Stimulated activated CD8-positive, alpha-beta memory T cell treated with anti-CD3 and anti-CD28 coated beads, Interleukin-15, amount 100 ng/mL, for 4 hours (primary cell): ENCODE measurements at regions not wholly inside any gene's neighbourhood (a gene's known extent, or its start where the extent isn't known, plus 50 kb on each side); places are given as distances from the start of the nearest gene placed in this dataset.

Experiments
- DNase-seq, 2 donors: peaks; one replicate each; pipeline ENCODE4 v3.0.0-alpha.2; 2020; ENCODE audit warnings: low read depth in 2 of 2

- no peak for DNase-seq
Observed at GRCh38 chr2:8395718-8396117, 286.1 kb upstream of the ID2 start.

GRCh38 chr2:8398040-8398668 is 283.7 kb upstream of the ID2 start:
- no peak for DNase-seq

DNA sequence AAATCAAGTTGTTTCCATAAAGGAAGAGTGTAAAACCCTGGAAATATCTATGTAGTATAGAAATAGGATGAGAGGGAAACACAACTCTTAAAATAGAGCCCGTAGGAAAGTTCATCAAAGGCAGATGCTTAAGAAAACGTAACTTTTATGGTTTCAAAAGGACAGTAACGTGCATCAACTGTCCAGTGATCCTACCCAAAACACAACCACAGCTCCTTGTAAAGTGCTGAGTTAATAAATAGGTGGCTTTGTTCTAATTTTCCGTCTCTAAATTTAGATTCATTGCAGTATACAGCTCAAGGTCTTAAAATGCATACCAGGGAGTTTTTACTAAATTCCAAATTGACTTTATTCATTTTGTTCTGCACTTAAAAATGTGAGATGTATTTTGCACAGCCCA is 282.1 kb upstream of the ID2 start:
- DNase-seq, result no peak

DNA sequence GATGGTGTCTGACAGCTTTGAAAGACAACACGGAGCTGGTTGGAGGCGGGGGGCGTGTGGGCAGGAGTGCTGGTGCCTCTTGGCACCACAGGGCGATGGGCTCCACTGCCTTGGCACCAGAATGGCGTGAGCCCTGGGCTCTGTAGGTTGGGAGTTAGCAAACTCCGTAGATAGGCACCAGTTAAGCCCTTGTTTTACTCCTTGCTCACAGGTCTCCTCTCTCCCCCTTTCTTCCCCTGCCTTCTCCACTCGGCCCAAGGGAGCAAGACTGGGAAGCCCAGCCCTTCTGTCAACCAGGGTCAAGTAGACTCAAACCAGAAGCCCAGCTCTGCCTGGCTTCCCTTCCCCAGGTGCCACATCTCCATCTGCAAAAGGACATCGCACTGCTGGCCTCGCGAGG is 281.7 kb upstream of the ID2 start:
- DNase-seq, result no peak

- no peak for DNase-seq
Observed at GRCh38 chr2:8402222-8402621, 279.6 kb upstream of the ID2 start.

GRCh38 chr2:8403876-8404275 is 278.0 kb upstream of the ID2 start:
- DNase-seq, result no peak

GRCh38 chr2:8405334-8405733 is 276.5 kb upstream of the ID2 start:
- no peak for DNase-seq

GRCh38 chr2:8406271-8406670 is 275.6 kb upstream of the ID2 start:
- no peak for DNase-seq

GRCh38 chr2:8407332-8407731 is 274.5 kb upstream of the ID2 start:
- no peak for DNase-seq

- peak; percentile 19 to 25 for DNase-seq
Observed at GRCh38 chr2:8408560-8409460, 273.0 kb upstream of the ID2 start.

DNA sequence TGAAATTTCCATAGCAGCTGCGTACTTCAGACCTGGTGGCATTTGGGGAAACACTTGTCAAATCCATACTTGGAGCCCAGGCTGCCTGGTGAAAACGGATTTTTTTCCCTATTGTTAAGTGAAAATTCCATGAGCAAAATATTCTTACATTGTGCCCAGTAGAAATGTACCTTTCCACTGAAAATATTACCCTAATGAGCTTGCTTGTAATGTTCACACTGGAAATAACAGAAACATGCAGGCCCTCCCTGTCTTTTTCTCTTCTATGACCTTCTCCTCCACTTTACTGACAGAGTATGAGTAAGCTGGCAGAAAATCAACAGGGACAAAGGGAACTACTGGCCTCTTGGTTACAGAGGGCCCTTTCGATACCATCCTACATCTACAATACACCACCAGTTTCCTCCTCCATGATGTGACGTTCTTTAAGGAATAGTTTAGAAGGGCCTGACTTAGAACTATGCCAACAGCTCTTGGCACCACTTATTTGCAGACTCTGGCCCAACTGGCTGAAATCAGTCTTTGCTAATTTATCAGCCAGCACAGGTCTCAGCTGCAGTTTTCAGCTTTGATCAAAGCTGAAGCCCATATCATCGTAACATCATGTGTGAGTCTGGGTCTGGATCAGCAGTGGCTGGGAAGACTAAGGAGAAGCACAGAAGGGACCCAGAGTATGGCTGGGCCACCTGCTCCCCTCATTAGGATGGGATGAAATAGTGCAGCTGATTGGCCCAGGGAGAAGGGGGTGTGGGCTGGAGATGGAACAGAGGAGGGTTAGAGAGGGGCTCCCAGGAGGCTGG is 272.2 kb upstream of the ID2 start:
- no peak for DNase-seq

DNA sequence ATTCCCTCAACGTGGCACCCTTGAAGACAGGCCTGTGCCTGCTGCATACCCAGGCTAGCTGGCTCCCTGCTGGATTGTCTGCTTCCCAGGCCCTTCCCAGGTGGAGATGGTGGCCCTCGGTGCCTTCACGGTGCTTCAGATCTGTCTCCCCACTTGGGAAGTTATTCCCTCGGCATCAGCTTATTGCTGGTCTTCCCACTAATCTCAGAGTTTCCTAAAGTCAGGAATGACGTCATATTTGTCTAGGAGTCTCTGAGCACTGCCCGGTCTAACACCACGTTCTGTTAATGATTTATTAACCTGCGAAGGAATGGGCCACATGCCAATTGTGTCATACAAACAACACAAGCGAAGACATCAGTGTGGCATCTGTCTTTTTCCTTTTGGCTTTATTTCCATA is 269.8 kb upstream of the ID2 start:
- DNase-seq, result no peak

GRCh38 chr2:8412586-8412985 is 269.3 kb upstream of the ID2 start:
- no peak for DNase-seq

- DNase-seq, result no peak
Observed at GRCh38 chr2:8413589-8414135, 268.2 kb upstream of the ID2 start.

DNA sequence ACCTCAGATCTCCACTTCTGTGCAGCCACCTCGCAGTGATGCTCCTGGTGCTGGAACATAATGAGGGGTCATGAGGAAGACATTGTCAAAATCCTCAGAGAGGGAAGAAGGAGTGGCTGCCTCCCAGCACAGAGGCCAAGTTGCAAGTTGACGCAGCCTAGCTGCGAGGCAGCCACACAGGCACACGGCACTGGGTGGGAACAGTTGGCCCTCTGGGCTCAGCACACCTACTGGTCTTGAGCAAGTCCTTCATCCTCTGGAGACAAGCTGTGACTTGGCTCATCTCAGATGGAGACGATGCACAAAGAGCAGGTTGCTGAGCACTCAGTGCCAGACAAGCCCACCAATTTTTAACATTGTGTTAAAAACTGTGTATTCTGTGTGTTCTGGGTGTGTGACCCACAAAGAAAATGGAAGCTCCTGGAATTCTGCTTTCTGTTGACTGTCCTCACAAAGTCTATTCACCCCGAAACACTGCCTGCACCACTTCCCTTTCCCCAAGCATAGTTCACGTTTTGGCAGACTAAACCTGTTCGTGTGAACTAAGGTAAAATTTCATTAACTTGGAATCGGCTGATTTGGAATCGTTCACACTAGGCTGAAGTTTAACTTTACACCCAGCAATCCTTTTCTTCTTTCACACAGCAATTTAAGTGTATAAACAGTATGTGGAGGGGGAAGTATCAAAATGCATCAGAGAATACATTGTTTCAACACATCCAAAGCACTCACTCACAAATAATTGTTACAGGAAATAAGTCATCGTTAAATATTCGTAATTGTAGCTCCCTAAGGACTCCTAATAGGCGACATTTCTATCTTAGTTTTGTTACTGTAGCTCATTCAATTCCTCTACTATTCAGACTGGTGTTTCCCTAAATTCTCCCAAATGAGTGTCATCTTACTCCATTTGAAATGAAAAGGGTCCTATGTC is 266.6 kb upstream of the ID2 start:
- no peak for DNase-seq

DNA sequence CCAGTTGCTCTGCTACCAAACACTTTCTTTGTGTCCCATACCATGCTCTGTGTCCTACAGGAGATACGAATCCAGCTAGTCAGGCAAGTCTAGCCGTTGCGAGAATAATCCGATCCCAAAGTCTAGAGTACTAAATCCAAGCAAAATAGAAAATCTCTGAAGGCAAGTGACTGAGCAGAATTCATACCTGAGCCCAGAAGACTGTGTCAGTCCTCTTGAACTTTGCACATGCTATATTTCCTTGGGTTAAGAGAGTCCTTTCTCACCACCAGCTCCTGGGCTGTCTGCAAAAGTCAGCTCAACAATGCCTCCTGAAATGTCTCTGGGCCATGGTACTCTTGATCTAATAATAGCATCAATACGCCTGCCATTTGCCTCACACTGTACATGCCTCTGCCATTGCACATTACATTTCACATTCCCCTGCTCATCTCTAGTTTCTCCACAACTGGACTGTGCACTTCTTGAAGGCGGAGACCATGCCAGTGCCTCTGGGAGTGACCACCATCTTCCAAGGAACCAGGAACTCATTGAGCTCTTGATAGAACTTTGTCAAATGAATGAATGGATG is 265.8 kb upstream of the ID2 start:
- no peak for DNase-seq

- no peak for DNase-seq
Observed at GRCh38 chr2:8416849-8417832, 264.7 kb upstream of the ID2 start.

GRCh38 chr2:8418721-8419120 is 263.1 kb upstream of the ID2 start:
- DNase-seq, result no peak

- no peak for DNase-seq
Observed at GRCh38 chr2:8421658-8422449, 260.0 kb upstream of the ID2 start.
